ENCODE measurements at regions not wholly inside any gene's neighbourhood (a gene's known extent, or its start where the extent isn't known, plus 50 kb on each side); places are given as distances from the start of the nearest gene placed in this dataset.

DNA sequence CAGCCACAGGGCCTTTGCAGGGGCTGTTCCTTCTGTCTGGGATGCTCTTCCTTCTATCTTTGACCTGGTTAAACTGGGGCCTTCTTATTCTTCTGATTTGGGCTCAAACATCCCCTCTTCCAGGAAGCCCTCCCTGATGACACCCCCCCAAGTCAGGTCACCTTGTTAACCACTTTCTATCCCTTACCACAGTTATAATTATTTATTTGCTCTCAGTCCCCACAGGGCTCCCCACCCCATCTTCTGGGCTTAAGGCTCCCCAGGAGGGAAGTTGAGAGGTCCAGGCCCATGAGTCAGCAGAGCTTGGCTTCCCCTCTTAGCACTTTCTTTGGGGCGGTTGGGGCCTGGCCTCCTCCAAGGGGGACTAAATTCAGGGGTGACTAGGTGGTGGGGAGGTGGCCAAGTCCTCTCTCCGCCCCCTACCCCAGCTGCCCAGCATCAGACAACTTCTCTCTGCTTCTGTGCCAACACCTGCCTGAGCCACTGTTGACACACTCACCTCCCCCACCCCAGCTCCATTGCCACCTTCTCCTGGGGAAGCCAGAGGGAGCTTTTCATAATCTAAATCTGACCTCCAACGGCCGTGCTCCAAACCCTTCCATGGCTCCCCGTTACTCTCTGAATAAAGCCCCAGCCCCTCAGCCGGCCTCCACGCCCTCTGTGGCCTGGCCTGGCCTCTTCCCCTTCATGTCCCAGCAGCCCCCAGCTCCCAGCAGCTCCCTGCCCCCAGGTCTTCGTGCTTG lies 70.0 kb downstream of the CEBPB start:
- Histone ChIP-seq H3K27ac (ENCODE audit: low read depth, low read length) (no peak overlapping the region), H3K36me3 (ENCODE audit: insufficient read depth, low read length) (no peaks in the 10 kb centered on the region), H3K4me3 (ENCODE audit: low read length) (no peak overlapping the region), H3K4me1 (ENCODE audit: insufficient read depth, low read length) (no peaks in the 10 kb centered on the region), H3K27me3 (ENCODE audit: insufficient read depth, low read length) (no peaks in the 10 kb centered on the region), H3K9ac (ENCODE audit: low read depth, low read length) (no peak overlapping the region), H3K9me3 (ENCODE audit: insufficient read depth, low read depth, low read length) (no peaks in the 10 kb centered on the region)
- WGBS, result 85% methylated on average over 8 of the region's 8 CpGs

DNA sequence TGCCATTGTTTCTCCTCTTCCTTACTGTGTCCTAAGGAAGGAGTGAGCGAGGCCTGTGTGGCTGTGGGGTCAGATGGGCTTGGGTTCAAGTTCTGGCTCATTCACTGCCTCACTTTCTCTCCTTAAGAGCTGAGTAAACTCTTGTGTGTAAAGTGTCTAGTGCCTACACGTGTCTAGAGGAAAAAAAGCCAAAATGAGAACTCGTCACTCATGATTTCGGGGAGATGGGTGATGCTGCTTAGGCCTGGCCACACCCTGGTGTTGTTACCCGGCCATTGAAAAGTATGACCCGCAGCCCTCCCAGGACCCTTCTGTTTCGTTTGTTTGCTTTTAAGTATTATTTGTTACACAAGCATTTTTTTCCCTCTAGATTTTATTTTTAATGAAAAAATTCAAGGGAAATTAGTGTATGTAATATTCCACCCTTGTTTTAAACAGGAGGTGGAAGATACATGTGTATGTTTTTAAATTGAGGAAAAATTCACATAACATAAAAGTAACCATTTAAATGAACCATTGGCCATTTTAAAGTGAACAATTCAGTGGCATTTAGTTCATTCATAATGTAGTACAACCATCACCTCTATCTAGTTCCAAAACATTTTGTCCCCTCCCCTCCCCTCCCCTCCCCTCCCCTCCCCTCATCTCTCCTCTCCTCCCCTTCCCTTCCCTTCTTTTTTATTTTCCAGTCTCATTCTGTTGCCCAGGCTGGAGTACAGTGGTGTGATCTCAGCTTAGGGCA lies 71.0 kb downstream of the CEBPB start:
- WGBS, result 90% methylated on average over 6 of the region's 7 CpGs
- H3K27me3 ChIP-seq (ENCODE audit: insufficient read depth, low read length), result no peaks in the 10 kb centered on the region
- no peaks in the 10 kb centered on the region for H3K4me1 ChIP-seq (ENCODE audit: insufficient read depth, low read length)

DNA sequence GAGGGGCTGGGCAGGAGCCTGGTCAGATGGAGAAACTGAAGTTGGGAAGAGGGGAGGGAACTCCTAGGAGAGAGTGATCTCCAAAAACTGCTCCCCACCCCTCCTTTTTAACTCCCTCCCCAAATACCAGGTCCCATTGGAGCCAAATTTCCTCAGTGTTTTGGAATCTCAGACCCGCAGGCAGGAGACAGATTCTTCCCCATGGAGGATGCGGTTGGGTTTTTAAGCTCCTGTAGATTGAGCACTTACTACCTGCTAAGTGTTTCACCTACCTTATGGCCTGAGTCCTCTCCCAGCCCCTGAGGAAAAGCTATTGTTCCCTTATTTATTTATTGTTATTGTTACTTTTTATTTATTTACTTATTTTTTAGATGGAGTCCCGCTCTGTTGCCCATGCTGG lies 73.2 kb downstream of the CEBPB start:
- peaks cover 10% of the 10 kb centered on the region for H3K4me1 ChIP-seq (ENCODE audit: insufficient read depth, low read length)
- H3K36me3 ChIP-seq (ENCODE audit: insufficient read depth, low read length), result no peaks in the 10 kb centered on the region
- WGBS, result 88% methylated on average over 3 of the region's 3 CpGs

More for the DNA sequence above, 71.0 kb downstream of the CEBPB start:
- H3K27ac ChIP-seq (ENCODE audit: low read depth, low read length), result no peak overlapping the region
- H3K9me3 ChIP-seq (ENCODE audit: insufficient read depth, low read depth, low read length), result no peaks in the 10 kb centered on the region
- H3K9ac ChIP-seq (ENCODE audit: low read depth, low read length), result no peak overlapping the region
- H3K36me3 ChIP-seq (ENCODE audit: insufficient read depth, low read length), result no peaks in the 10 kb centered on the region
- H3K4me3 ChIP-seq (ENCODE audit: low read length), result no peak overlapping the region

DNA sequence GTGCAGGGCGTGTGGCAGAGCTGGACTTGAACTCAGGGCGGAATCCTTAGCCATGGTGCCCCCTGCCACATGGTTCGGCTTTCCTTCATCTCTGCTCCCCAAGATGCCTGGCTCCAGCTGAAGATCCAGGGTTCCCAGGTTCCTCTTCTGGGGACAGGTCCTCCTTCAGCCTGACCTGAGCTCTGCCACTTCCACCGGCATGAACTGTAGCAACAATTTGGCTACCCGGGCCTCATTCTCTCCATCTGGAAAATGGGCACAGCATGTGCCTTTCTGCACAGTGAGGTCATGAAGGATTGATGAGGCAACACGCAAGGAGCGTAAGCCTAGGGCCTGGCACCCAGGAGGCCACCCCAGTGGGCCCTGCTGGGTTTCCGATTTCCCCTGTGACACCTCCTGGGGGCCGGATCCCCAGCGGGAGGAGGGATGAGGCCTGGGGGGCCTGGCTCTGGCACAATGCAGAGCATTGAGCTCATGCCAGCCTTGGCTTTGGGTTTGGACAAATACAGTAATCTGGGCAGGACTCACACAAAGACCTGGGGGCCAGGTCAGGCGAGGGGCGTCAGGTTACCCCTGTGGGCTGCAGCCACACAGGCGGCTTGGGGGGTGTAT lies 74.0 kb downstream of the CEBPB start:
- Histone ChIP-seq H3K9ac (ENCODE audit: low read depth, low read length) (no peak overlapping the region), H3K4me3 (ENCODE audit: low read length) (no peak overlapping the region), H3K4me1 (ENCODE audit: insufficient read depth, low read length) (peaks cover 10% of the 10 kb centered on the region), H3K27ac (ENCODE audit: low read depth, low read length) (no peak overlapping the region), H3K9me3 (ENCODE audit: insufficient read depth, low read depth, low read length) (no peaks in the 10 kb centered on the region), H3K27me3 (ENCODE audit: insufficient read depth, low read length) (no peaks in the 10 kb centered on the region), H3K36me3 (ENCODE audit: insufficient read depth, low read length) (no peaks in the 10 kb centered on the region)
- 96% methylated on average over 12 of the region's 13 CpGs for WGBS

More for the DNA sequence above, 73.2 kb downstream of the CEBPB start:
- no peak overlapping the region for H3K27ac ChIP-seq (ENCODE audit: low read depth, low read length)
- H3K4me3 ChIP-seq (ENCODE audit: low read length), result no peak overlapping the region
- no peaks in the 10 kb centered on the region for H3K9me3 ChIP-seq (ENCODE audit: insufficient read depth, low read depth, low read length)
- H3K9ac ChIP-seq (ENCODE audit: low read depth, low read length), result no peak overlapping the region
- no peaks in the 10 kb centered on the region for H3K27me3 ChIP-seq (ENCODE audit: insufficient read depth, low read length)

DNA sequence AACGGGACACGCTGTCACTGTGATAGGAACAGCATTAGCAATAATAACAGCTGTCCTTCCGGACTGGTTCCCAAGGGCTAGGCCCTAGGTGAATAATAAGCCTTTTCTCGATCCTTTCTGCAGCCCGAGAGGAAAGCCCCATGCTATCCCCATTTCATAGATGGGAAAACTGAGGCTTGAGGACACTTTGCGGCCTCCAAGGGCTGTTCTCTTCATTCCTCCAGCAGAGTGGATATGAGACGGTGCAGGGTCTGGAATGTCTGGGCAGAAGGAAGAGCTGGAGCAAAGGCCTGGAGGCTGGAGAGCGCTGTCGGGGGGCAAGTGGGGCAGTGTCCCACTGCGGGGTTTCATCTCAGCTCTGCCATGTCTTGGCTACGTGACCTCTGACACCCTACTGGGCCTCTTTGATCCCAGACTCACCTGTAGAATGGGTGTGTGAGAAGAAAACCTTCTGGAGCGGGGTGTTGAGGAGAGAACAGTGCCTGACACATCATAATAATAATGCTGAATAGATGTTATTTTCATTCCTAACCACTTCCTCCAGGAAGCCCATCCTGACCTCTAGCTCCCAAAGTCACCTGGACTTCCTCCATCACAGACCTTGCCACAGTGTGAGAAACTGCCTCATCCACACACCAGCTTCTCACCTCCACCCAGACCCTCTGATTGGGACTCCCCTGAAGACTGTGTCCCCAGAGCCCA lies 74.8 kb downstream of the CEBPB start:
- WGBS, result 93% methylated on average over 11 of the region's 12 CpGs
- H3K27me3 ChIP-seq (ENCODE audit: insufficient read depth, low read length), result no peaks in the 10 kb centered on the region
- H3K4me1 ChIP-seq (ENCODE audit: insufficient read depth, low read length), result peaks cover 10% of the 10 kb centered on the region
- no peak overlapping the region for H3K4me3 ChIP-seq (ENCODE audit: low read length)
- H3K36me3 ChIP-seq (ENCODE audit: insufficient read depth, low read length), result no peaks in the 10 kb centered on the region
- H3K9ac ChIP-seq (ENCODE audit: low read depth, low read length), result no peak overlapping the region
- no peaks in the 10 kb centered on the region for H3K9me3 ChIP-seq (ENCODE audit: insufficient read depth, low read depth, low read length)
- no peak overlapping the region for H3K27ac ChIP-seq (ENCODE audit: low read depth, low read length)

DNA sequence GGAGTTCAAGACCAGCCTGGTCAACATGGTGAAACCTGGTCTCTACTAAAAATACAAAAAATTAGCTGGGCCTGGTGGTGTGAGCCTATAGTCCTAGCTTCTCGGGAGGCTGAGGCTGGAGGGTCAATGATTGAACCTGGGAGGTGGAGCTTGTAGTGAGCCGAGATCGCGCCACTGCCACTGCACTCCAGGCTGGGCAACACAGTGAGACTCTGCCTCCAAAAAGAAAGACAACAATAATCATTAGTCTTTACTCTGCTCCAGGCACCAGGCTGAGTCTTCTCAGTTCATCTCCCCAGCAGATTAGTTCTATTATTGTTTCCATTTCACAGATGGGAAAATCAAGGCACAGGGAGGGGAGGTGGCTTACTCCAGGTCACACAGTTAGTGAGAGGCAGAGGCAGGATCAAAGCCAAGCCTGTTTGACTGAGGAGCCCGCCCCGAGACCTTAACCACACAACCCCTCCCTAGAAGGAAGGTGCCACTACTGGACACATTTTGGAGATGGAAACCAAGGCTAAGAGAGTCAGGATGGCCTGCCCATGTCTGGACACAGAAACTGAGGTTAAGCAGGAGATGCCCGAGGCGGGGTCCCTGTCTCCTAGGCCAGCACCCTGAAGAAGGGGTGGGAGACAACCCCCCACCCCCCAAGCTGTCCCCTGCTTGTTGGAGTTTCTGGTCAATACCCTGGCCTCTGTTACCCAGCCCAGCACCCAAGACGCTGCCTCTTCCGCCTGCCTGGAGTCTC lies 75.8 kb downstream of the CEBPB start:
- Histone ChIP-seq H3K36me3 (ENCODE audit: insufficient read depth, low read length) (no peaks in the 10 kb centered on the region), H3K9ac (ENCODE audit: low read depth, low read length) (no peak overlapping the region), H3K4me1 (ENCODE audit: insufficient read depth, low read length) (peaks cover 10% of the 10 kb centered on the region), H3K27me3 (ENCODE audit: insufficient read depth, low read length) (no peaks in the 10 kb centered on the region), H3K9me3 (ENCODE audit: insufficient read depth, low read depth, low read length) (no peaks in the 10 kb centered on the region), H3K27ac (ENCODE audit: low read depth, low read length) (no peak overlapping the region), H3K4me3 (ENCODE audit: low read length) (no peak overlapping the region)
- WGBS, result 96% methylated on average over 10 of the region's 10 CpGs

DNA sequence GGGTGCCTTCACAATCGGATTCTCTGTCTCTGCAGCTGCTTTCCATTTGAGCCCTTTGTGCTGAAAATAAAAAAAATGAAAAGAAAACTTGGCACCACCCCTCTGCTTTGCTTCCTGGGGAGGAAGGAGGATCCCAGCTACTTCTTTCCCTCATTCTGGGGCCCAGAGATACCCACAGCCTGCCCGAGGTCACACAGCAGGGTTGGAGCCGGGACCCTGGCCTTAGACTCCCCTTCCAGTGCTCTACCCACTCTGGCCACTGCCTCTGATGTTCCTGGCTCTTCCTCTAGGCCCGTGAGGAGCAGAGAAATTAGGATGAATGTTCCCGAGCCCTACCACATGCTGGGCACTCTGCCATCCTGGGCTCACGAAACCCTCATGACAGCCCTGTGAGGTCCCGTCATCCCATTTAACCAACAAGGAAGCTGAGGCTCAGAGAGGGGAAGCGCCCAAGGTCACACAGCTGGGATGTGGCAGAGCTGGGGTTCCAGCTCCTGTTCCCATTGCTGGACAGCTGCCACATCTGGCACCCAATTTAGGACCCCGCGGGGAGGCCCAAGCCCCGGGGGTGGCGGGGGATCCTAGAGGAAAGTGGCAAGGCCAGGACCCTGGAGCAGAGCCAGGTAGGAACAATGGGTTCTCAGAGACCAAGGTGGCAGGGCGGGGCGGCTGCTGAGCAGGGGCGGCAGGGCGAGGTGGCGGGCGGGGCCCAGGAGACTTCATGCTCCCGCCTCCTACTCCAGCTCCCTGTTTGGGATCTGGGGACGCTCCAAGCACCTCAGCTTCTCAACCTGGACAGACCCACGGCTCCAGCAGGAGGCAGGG lies 76.6 kb downstream of the CEBPB start:
- WGBS, result 72% methylated on average over 21 of the region's 21 CpGs
- H3K27ac ChIP-seq (ENCODE audit: low read depth, low read length), result 0 out of 2 replicates have a peak overlapping the region, but pooled peaks have one; percentile 24
- H3K4me1 ChIP-seq (ENCODE audit: insufficient read depth, low read length), result peaks cover 10% of the 10 kb centered on the region
- no peak overlapping the region for H3K9ac ChIP-seq (ENCODE audit: low read depth, low read length)
- H3K9me3 ChIP-seq (ENCODE audit: insufficient read depth, low read depth, low read length), result no peaks in the 10 kb centered on the region
- no peak overlapping the region for H3K4me3 ChIP-seq (ENCODE audit: low read length)
- H3K27me3 ChIP-seq (ENCODE audit: insufficient read depth, low read length), result no peaks in the 10 kb centered on the region
- H3K36me3 ChIP-seq (ENCODE audit: insufficient read depth, low read length), result no peaks in the 10 kb centered on the region

DNA sequence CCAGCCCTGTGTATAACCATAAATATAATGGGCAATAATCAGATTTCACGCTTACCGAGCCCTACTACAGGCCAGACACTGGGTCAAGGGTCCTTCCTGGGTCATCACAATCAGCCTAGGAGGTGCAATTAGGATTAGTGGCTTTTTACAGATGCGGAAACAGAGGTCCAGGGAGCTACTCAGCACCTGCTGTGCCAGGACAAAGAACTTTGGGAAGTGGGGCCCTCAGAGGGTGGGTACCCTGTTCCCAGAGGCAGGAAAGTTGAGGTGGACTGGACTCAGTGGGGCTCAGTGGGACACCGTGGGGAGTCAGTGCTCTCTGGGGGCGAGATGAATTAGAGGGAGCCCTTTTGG lies 77.2 kb downstream of the CEBPB start:
- Histone ChIP-seq H3K4me3 (ENCODE audit: low read length) (no peak overlapping the region), H3K9me3 (ENCODE audit: insufficient read depth, low read depth, low read length) (no peaks in the 10 kb centered on the region), H3K27ac (ENCODE audit: low read depth, low read length) (0 out of 2 replicates have a peak overlapping the region, but pooled peaks have one; percentile 24), H3K9ac (ENCODE audit: low read depth, low read length) (no peak overlapping the region), H3K27me3 (ENCODE audit: insufficient read depth, low read length) (no peaks in the 10 kb centered on the region), H3K36me3 (ENCODE audit: insufficient read depth, low read length) (no peaks in the 10 kb centered on the region), H3K4me1 (ENCODE audit: insufficient read depth, low read length) (peaks cover 10% of the 10 kb centered on the region)
- 75% methylated on average over 5 of the region's 5 CpGs for WGBS

DNA sequence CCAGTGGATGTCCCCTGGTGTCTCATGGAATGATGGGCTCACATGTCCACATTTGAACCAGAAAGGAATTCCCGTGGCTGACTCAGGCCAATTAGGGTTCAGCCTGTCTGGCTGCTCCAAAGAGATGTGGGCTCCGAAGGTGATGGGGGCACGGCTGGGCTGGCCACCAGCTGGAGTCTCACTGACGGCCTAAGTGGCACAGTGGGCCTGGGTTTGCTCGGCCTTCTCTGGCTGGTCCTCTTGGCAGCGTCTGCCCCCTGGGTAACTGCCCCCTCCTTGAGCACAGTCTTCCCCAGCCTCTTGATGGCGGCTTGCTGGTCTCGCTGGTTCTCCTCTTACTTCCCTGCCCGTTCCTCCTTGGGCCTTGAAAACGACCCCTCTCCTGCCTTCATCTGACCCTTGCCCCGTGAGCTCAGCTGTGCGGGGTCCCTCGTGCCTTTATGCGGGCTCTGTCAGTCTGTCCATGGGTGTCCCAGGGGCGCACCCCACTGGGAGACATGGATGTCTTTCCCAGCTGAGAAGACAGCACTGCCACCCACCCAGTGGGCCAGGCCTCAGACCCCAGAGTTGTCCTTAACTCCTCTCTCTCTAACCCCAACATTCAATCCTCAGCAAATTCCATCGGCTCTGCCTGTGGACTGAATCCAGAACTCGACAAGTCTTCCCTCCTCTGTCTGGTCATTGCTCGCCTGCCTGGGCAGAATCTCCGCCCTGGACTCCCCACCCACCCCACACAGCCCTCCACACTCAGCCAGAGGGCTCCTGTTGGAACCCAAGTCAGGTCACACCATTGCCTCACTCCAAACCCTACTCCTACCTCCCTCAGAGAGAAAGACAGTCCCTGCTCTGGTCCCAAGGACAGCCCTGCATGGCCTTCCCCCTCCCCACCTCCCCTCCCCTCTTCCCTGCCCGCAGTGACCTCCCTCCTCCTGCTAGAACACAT lies 78.7 kb downstream of the CEBPB start:
- H3K27ac ChIP-seq (ENCODE audit: low read depth, low read length), result no peak overlapping the region
- H3K9me3 ChIP-seq (ENCODE audit: insufficient read depth, low read depth, low read length), result no peaks in the 10 kb centered on the region
- H3K36me3 ChIP-seq (ENCODE audit: insufficient read depth, low read length), result no peaks in the 10 kb centered on the region
- H3K27me3 ChIP-seq (ENCODE audit: insufficient read depth, low read length), result no peaks in the 10 kb centered on the region
- H3K9ac ChIP-seq (ENCODE audit: low read depth, low read length), result no peak overlapping the region
- no peak overlapping the region for H3K4me3 ChIP-seq (ENCODE audit: low read length)
- 89% methylated on average over 20 of the region's 20 CpGs for WGBS
- H3K4me1 ChIP-seq (ENCODE audit: insufficient read depth, low read length), result peaks cover 10% of the 10 kb centered on the region
